ENCODE measurements at regions not wholly inside any gene's neighbourhood (a gene's known extent, or its start where the extent isn't known, plus 50 kb on each side); places are given as distances from the start of the nearest gene placed in this dataset.

GRCh38 chr2:8101614-8102277 lies 580.1 kb upstream of the ID2 start:
- Histone ChIP-seq H3K4me2 (no peak overlapping the region), H4K20me1 (ENCODE audit: insufficient read depth) (no peaks in the 10 kb centered on the region)
- no peak for TF ChIP-seq CTCF (conservative IDR thresholded peaks at IDR 0.05; ENCODE audit: low read depth, low read length)

GRCh38 chr2:8102470-8102869 lies 579.4 kb upstream of the ID2 start:
- no peaks in the 10 kb centered on the region for H3K27me3 ChIP-seq (ENCODE audit: insufficient read depth, low read depth)
- no peak overlapping the region for H3K4me3 ChIP-seq (IDR thresholded peaks at IDR 0.05; ENCODE audit: insufficient read depth, low read depth, low read length)
- H3K9ac ChIP-seq, result no peak overlapping the region
- TF ChIP-seq CTCF (conservative IDR thresholded peaks at IDR 0.05; ENCODE audit: low read depth, low read length), result no peak
- no peaks in the 10 kb centered on the region for H4K20me1 ChIP-seq (ENCODE audit: insufficient read depth)
- no peaks in the 10 kb centered on the region for H3K79me2 ChIP-seq (ENCODE audit: insufficient read depth, low read depth)
- H3K4me1 ChIP-seq (ENCODE audit: low read depth, poor library complexity, severe bottlenecking), result no peaks in the 10 kb centered on the region
- no peaks in the 10 kb centered on the region for H3K36me3 ChIP-seq (ENCODE audit: insufficient read depth)
- no peak overlapping the region for H2AFZ ChIP-seq (ENCODE audit: low read depth)
- H3K4me2 ChIP-seq, result no peak overlapping the region
- H3K27ac ChIP-seq, result no peak overlapping the region

More at GRCh38 chr2:8101614-8102277, 580.1 kb upstream of the ID2 start:
- no peaks in the 10 kb centered on the region for H3K4me1 ChIP-seq (ENCODE audit: low read depth, poor library complexity, severe bottlenecking)
- H3K79me2 ChIP-seq (ENCODE audit: insufficient read depth, low read depth), result no peaks in the 10 kb centered on the region
- no peaks in the 10 kb centered on the region for H3K27me3 ChIP-seq (ENCODE audit: insufficient read depth, low read depth)
- H2AFZ ChIP-seq (ENCODE audit: low read depth), result no peak overlapping the region
- H3K4me3 ChIP-seq (IDR thresholded peaks at IDR 0.05; ENCODE audit: insufficient read depth, low read depth, low read length), result no peak overlapping the region
- H3K9ac ChIP-seq, result no peak overlapping the region
- no peak overlapping the region for H3K27ac ChIP-seq
- H3K36me3 ChIP-seq (ENCODE audit: insufficient read depth), result no peaks in the 10 kb centered on the region

- Histone ChIP-seq H4K20me1 (ENCODE audit: insufficient read depth) (no peaks in the 10 kb centered on the region), H3K4me1 (ENCODE audit: low read depth, poor library complexity, severe bottlenecking) (no peaks in the 10 kb centered on the region), H3K79me2 (ENCODE audit: insufficient read depth, low read depth) (no peaks in the 10 kb centered on the region), H3K27ac (no peak overlapping the region), H2AFZ (ENCODE audit: low read depth) (no peak overlapping the region), H3K27me3 (ENCODE audit: insufficient read depth, low read depth) (no peaks in the 10 kb centered on the region), H3K4me2 (no peak overlapping the region), H3K9ac (no peak overlapping the region), H3K36me3 (ENCODE audit: insufficient read depth) (no peaks in the 10 kb centered on the region), H3K4me3 (IDR thresholded peaks at IDR 0.05; ENCODE audit: insufficient read depth, low read depth, low read length) (no peak overlapping the region)
- no peak for TF ChIP-seq CTCF (conservative IDR thresholded peaks at IDR 0.05; ENCODE audit: low read depth, low read length)
These were observed 578.7 kb upstream of the ID2 start for GRCh38 chr2:8103085-8103708.

GRCh38 chr2:8107150-8107549 lies 574.7 kb upstream of the ID2 start:
- TF ChIP-seq CTCF (conservative IDR thresholded peaks at IDR 0.05; ENCODE audit: low read depth, low read length), result no peak
- no peak overlapping the region for H2AFZ ChIP-seq (ENCODE audit: low read depth)
- H3K79me2 ChIP-seq (ENCODE audit: insufficient read depth, low read depth), result no peaks in the 10 kb centered on the region
- H3K4me1 ChIP-seq (ENCODE audit: low read depth, poor library complexity, severe bottlenecking), result no peaks in the 10 kb centered on the region
- H3K9ac ChIP-seq, result no peak overlapping the region
- no peaks in the 10 kb centered on the region for H4K20me1 ChIP-seq (ENCODE audit: insufficient read depth)
- no peak overlapping the region for H3K4me2 ChIP-seq
- H3K36me3 ChIP-seq (ENCODE audit: insufficient read depth), result no peaks in the 10 kb centered on the region
- H3K27ac ChIP-seq, result no peak overlapping the region
- H3K27me3 ChIP-seq (ENCODE audit: insufficient read depth, low read depth), result no peaks in the 10 kb centered on the region
- H3K4me3 ChIP-seq (IDR thresholded peaks at IDR 0.05; ENCODE audit: insufficient read depth, low read depth, low read length), result no peak overlapping the region

All from KMS-11 (cell line).